ENCODE measurements at regions not wholly inside any gene's neighbourhood (a gene's known extent, or its start where the extent isn't known, plus 50 kb on each side); places are given as distances from the start of the nearest gene placed in this dataset.

- DNase-seq (ENCODE audit: low read depth) = no peak
- no peak overlapping the region for H3K4me3 ChIP-seq (ENCODE audit: low read depth, low read length)
- TF ChIP-seq MYC (IDR thresholded peaks at IDR 0.05; ENCODE audit: low read depth, low read length) = no peak
- TF ChIP-seq MAX (IDR thresholded peaks at IDR 0.05; ENCODE audit: low read depth, low read length) = no peak
- TF ChIP-seq CTCF (IDR thresholded peaks at IDR 0.05; ENCODE audit: low read depth, low read length) = no peak
- no peak for TF ChIP-seq POLR2A (IDR thresholded peaks at IDR 0.05; ENCODE audit: extremely low read depth, insufficient read length)
Observed at GRCh38 chr12:127431177-127431576, 835.8 kb upstream of the TMEM132C start.

- TF ChIP-seq CTCF (IDR thresholded peaks at IDR 0.05; ENCODE audit: low read depth, low read length) (no peak), MAX (IDR thresholded peaks at IDR 0.05; ENCODE audit: low read depth, low read length) (no peak), MYC (IDR thresholded peaks at IDR 0.05; ENCODE audit: low read depth, low read length) (no peak), POLR2A (IDR thresholded peaks at IDR 0.05; ENCODE audit: extremely low read depth, insufficient read length) (no peak)
- DNase-seq (ENCODE audit: low read depth) = no peak
- H3K4me3 ChIP-seq (ENCODE audit: low read depth, low read length) = no peak overlapping the region
Observed at GRCh38 chr12:127431594-127431993, 835.4 kb upstream of the TMEM132C start.

- no peak for DNase-seq (ENCODE audit: low read depth)
- TF ChIP-seq MAX (IDR thresholded peaks at IDR 0.05; ENCODE audit: low read depth, low read length) = no peak
- no peak for TF ChIP-seq CTCF (IDR thresholded peaks at IDR 0.05; ENCODE audit: low read depth, low read length)
- TF ChIP-seq MYC (IDR thresholded peaks at IDR 0.05; ENCODE audit: low read depth, low read length) = no peak
- no peak for TF ChIP-seq POLR2A (IDR thresholded peaks at IDR 0.05; ENCODE audit: extremely low read depth, insufficient read length)
- no peak overlapping the region for H3K4me3 ChIP-seq (ENCODE audit: low read depth, low read length)
Observed at GRCh38 chr12:127435439-127435838, 831.5 kb upstream of the TMEM132C start.

GRCh38 chr12:127438512-127439244, 828.3 kb upstream of the TMEM132C start:
- H3K4me3 ChIP-seq (ENCODE audit: low read depth, low read length) = no peak overlapping the region
- TF ChIP-seq MYC (IDR thresholded peaks at IDR 0.05; ENCODE audit: low read depth, low read length) (no peak), POLR2A (IDR thresholded peaks at IDR 0.05; ENCODE audit: extremely low read depth, insufficient read length) (no peak), CTCF (IDR thresholded peaks at IDR 0.05; ENCODE audit: low read depth, low read length) (no peak), MAX (IDR thresholded peaks at IDR 0.05; ENCODE audit: low read depth, low read length) (no peak)
- no peak for DNase-seq (ENCODE audit: low read depth)

GRCh38 chr12:127445581-127446139, 821.3 kb upstream of the TMEM132C start:
- H3K4me3 ChIP-seq (ENCODE audit: low read depth, low read length) = no peak overlapping the region
- no peak for DNase-seq (ENCODE audit: low read depth)
- TF ChIP-seq MYC (IDR thresholded peaks at IDR 0.05; ENCODE audit: low read depth, low read length) = no peak
- TF ChIP-seq MAX (IDR thresholded peaks at IDR 0.05; ENCODE audit: low read depth, low read length) = no peak
- TF ChIP-seq POLR2A (IDR thresholded peaks at IDR 0.05; ENCODE audit: extremely low read depth, insufficient read length) = no peak
- TF ChIP-seq CTCF (IDR thresholded peaks at IDR 0.05; ENCODE audit: low read depth, low read length) = no peak
